Astrocyte (in vitro differentiated cells and primary cell): ENCODE measurements at regions not wholly inside any gene's neighbourhood (a gene's known extent, or its start where the extent isn't known, plus 50 kb on each side); places are given as distances from the start of the nearest gene placed in this dataset.

Experiments
- CTCF ChIP-seq: IDR thresholded peaks from 2 replicates; pipeline ENCODE4 v1.5.1; 2011; ENCODE audit warnings: low read depth, mild to moderate bottlenecking, inconsistent platforms, low read length, moderate library complexity; ENCODE audit not compliant: insufficient read depth
- EZH2 ChIP-seq: IDR thresholded peaks from 2 replicates; pipeline ENCODE4 v1.6.1; 2012; ENCODE audit warnings: mild to moderate bottlenecking, low read length, inconsistent platforms; ENCODE audit not compliant: insufficient read depth

- TF ChIP-seq CTCF, result no peak
- TF ChIP-seq EZH2, result no peak
Measured at GRCh38 chr6:65760285-65760684, 53.3 kb upstream of the EYS start.
